GM19455 (cell line): ENCODE measurements at regions not wholly inside any gene's neighbourhood (a gene's known extent, or its start where the extent isn't known, plus 50 kb on each side); places are given as distances from the start of the nearest gene placed in this dataset.
"Not testable (repeated sequence)": the region's sequence is repeated elsewhere in the genome, so short reads cannot be mapped to it uniquely, and the experiment has no call there.

Source experiments
- ATAC-seq: cut with Tn5 transposase; IDR thresholded peaks from one replicate; pipeline ENCODE4 v1.9.1; 2021; ENCODE audit not compliant: unreplicated experiment

DNA sequence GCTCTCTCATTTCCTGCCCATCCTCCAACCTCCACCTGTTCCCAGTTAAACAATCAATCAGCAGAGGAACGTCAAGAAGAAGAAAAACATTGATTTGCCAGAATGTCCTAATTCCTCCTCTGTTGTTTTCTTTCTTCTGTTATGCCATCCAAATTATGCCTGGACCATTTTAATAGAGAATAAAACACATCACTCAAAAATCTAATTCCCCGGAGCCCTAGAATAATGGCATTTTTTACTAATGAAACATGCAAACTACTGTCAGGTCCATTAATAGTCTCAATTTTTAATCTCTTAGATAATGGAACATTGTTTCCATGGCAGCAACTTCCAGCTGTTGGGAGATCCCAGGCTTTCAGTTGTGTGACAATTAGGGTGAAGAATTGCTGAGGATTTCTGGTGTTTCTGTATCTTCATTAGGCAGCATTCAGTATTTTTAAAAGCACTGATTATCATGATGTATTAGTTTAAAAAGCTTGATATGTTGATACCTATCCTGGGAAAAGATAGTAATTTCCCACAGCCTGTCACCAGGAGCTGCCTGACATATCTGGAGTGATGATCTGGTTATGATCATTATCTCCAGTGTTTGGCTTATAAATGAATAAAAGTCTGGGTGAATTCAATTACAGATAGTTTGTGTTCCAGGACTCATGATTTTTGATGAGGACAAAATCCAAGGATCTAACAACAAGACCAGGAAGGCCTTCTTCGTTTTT, 209.8 kb downstream of the TPBG start:
- ATAC-seq, result no peak

- no peak for ATAC-seq
Observed at GRCh38 chr6:82576284-82576683, 212.7 kb downstream of the TPBG start.

DNA sequence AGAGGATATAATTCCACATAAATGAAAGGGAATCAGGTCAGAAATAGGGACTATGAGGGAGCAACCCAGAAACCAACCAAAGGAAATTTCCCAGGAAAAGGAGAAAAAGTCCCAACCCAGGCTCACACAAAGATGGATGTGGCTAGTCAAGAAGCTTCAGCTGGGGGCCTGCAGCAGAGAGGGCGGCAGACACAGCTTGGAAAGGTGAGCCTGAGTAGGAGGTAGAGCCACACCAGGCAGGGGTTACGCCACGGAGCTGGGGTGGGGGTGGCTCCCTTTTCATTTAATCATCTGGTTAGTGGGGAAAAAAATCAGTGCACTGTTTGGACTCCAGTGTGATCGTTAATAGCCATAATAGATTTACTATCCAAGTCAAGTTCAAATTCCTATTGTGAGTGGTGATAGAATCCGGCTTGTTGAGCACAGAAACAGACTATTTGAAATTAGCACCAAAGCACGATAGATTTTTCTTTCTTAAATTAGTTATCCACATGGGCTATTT, 220.6 kb downstream of the TPBG start:
- ATAC-seq, result no peak

GRCh38 chr6:82584856-82585255, 221.2 kb downstream of the TPBG start:
- no peak for ATAC-seq

DNA sequence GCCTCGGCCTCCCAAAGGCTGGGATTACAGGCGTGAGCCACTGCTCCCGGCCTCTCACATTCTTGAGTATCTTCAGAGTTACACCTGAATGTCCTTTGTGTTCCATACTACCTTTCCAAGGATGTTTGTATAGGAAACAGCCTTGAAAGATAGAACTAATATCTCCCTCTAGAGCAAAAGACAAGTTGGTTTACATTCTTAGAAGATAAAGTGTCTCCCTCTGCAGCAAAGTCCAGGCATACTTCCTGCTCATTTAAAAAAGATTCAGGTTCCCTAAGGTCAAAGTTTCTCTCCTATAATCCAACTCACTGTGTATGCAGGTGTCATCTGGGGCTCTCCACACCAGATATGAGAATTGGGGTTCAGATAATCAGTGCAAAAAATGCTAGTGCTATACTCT, 224.4 kb downstream of the TPBG start:
- ATAC-seq, result no peak

GRCh38 chr6:82588859-82589412, 225.3 kb downstream of the TPBG start:
- ATAC-seq, result no peak

DNA sequence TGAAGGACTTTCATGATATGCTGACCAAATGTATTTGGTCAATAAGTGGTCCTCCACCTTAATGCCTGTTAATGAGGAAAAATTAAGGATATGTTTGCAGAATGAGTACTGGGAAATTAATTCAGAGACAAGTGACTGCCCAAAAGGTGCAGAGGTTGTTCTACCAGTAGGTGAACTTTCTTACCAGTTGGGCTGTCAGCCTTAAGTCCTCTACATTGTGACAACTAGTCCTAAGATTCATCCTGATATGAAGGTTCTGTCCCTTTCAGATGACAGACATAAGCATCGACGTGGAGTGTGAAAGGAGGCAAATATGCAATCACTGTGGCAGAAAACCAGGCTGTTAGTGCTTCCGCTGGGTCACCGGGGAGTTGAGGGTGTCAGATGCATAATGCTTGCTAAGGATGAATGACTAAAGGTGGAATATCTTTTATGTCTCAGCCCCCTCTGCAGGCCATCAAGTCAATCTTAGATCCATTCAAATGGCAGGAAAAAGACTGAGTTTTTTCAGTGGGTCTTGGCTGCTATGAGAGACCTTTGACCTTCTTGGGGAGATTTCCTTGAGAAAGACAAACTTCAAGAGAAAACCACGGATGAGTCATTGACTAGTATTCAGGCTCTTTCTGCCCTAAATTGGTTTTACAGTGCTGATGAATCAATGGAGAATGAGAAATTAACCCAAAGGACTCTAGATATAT, 226.0 kb downstream of the TPBG start:
- ATAC-seq, result peak; percentile 76

DNA sequence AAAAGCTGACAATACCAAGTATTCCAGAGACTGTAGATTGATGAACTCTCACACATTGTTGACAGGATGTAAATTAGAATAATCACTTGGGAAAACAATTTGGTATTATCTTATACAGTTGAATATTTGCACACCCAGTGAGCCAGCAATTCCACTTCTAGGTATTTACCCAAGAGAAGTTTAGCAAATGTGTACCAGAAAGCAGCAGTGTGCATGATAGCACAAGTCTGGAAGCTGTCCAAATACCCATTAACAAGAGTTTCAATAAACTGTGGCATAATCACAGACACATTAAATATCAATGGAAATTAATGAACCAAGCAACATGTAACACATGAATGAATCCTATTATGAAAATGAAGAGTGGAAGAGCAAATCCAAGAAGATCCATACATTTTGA, 233.6 kb downstream of the TPBG start:
- no peak for ATAC-seq

DNA sequence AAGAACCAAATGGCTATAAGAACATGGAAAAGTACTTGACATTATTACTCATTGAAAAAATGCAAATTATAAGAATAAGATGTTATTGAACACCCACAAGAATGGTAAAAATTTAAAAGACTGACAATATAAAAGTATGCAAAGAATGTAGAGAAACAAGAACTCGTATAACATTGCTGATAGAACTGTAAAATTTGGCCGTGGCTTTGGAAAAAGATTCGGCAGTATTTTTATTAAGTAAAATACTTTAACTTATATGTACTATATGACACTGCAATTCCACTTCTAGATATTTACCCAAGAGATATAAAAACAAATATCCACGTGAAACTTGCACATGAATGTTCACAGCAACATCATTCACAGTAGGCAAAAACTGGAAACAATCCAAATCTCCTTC, 239.2 kb downstream of the TPBG start:
- no peak for ATAC-seq

DNA sequence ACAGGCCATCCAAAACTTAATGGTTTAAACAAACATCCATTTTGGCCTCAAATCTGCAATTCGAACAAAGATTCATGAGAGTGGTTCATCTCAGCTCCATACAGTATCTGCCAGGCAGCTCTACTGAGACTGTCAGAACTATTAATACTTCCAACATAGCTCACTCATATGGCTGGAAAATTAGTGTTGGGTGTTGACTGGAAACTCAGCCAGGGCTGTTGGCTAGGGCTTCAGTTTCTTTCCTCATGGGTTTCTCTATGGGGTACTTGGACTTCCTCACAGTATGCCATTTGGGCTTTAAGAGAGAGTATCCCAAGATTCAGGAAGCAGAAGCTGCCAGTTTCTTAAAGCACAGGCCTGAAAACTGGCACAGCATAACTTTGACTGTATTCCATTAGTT, 240.3 kb downstream of the TPBG start:
- ATAC-seq, result no peak

- ATAC-seq, result no peak
Observed at GRCh38 chr6:82607998-82608725, 244.5 kb downstream of the TPBG start.

- no peak for ATAC-seq
Observed at GRCh38 chr6:82608781-82609180, 245.2 kb downstream of the TPBG start.

- ATAC-seq, result no peak
Observed at GRCh38 chr6:82611751-82612150, 248.1 kb downstream of the TPBG start.

DNA sequence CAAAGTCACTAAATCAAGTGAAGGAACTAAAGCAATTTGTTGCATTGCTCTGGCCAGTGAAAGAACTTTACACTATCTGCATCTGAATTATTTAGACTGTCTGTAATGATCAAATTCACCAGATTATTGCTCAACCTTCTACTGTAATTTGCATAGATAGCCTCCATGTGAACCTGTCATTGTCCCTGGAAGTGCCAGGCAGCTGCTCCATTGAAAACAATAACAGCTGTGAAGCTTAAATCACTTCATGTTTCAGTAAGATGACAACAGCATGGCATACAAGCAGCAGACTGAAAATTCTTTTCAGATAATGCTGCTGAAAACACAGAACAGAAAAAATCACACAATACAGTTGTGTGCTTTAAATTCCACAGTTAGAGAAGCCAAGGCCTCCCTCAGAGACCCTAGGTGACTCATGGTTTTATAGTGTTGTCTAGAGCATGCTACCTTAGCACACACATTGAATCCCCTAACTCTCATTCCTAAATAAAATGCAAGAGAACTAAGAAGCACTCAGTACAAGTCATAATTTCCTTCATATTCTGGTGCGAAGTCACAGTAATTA, 248.9 kb downstream of the TPBG start:
- ATAC-seq, result no peak

DNA sequence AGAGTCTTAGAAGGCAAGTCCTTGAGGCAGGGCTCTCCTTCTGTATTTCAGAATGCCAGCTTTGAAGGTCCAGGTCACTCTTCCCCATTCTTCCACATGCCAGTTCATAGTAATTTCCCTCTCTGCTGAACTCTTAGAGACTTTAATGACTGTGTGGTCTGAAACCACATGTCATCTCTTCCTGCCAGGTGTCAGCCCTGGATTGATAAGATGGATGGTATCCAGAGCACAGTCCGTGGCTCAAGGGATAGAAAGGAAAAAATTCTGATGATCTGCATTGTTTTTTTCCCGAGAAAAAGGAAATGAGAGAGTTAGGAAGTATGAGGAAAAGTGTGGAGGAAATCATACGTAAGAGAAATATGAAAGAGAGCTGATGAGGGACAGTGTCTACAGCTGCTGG, 250.9 kb downstream of the TPBG start:
- ATAC-seq, result no peak

DNA sequence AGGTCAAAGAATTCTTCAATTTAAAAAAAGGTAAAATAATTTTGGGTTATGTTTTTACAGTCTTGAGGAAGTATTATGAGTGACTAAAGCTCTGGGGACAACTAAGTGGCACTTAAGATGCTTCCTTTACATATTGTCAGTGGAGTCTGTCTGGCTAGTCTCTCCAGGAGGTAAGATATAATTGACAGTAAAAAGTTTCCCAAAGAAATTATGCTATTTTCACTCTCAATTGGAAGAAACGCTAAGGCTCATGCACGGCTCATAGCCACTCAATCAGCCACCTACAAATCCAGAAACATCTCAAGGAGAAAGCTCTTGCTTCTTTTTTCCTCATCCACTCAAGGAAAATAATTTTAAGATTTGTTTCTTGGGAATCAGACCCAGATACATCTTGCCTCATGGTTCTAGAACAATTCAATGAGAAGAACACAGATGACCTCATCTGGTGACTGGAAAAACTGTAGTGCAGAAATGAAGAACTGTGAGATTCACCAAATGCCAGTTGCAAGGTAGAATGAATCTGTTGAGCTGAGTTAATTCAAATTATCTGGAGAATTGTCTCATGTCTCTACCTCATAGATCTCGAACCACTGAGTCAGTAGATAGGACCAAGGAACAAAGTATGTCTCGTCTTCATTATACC, 252.9 kb downstream of the TPBG start:
- ATAC-seq, result no peak

DNA sequence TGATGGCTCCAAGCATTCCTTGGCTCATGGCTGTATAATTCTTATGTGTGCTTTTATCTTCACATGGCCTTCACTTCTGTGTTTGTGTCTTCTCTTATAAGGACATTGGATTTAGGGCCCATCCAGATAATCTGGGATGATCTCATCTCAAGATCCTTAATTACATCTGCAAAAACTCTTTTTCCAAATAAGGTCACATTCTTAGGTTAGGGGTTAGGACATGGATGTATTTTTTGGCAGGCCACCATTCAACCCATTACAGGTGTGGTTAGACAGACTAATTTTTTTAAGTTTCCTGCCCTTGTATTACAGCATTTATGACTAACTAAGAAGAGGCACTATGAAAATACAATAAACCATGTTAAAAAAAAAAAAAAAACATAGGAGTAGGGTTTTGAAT, 254.0 kb downstream of the TPBG start:
- no peak for ATAC-seq

- ATAC-seq, result no peak
Observed at GRCh38 chr6:82619573-82619972, 256.0 kb downstream of the TPBG start.

- no peak for ATAC-seq
Observed at GRCh38 chr6:82622461-82622860, 258.8 kb downstream of the TPBG start.

DNA sequence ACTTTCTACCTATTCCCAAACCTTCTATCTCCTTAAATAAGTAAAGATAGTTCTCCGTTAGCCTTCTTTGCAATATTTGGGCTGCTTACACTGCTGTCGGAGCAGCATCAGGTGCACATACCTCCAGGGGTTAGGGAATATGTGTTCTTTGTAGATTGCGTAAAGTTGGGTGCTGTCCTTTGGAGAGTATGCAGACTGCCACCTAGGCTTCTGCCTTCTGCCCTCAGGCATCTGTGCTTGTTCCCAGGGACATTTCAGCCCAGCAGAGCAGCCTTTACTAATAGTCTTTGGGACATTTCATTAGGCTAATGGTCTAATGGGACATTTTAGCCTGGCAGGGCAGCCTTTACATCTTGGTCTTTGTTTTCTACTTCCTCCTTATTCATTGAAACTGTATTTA, 260.6 kb downstream of the TPBG start:
- no peak for ATAC-seq

- ATAC-seq, result not testable (repeated sequence)
Observed at GRCh38 chr6:82626946-82627345, 263.3 kb downstream of the TPBG start.
